Stimulated activated CD8-positive, alpha-beta memory T cell treated with anti-CD3 and anti-CD28 coated beads, Interleukin-4, amount 100 ng/mL, for 48 hours (primary cell): ENCODE measurements at regions not wholly inside any gene's neighbourhood (a gene's known extent, or its start where the extent isn't known, plus 50 kb on each side); places are given as distances from the start of the nearest gene placed in this dataset.

Source experiments
- DNase-seq: peaks from one replicate; pipeline ENCODE4 v3.0.0-alpha.2; 2020

DNA sequence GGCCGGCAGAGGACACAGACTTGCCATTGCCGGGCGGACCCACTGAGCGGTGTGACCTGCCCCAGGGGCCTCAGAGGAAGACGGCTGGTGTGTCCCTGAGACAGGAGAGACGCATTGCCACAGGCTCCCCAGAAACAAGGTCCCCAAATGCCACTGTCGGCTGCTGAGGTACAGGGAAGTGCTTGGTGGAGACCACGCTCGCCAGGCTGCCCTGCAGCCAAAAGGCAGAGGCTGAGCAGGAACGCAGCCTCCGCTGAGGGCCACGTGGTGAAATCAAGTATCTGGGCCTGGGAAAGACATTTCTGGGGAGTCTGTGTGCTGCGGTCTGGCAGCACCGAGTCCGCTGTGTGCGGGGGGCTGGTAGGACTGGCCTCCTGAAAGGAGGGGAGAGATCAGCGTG, 794.9 kb downstream of the BRD1 start:
- no peak for DNase-seq

DNA sequence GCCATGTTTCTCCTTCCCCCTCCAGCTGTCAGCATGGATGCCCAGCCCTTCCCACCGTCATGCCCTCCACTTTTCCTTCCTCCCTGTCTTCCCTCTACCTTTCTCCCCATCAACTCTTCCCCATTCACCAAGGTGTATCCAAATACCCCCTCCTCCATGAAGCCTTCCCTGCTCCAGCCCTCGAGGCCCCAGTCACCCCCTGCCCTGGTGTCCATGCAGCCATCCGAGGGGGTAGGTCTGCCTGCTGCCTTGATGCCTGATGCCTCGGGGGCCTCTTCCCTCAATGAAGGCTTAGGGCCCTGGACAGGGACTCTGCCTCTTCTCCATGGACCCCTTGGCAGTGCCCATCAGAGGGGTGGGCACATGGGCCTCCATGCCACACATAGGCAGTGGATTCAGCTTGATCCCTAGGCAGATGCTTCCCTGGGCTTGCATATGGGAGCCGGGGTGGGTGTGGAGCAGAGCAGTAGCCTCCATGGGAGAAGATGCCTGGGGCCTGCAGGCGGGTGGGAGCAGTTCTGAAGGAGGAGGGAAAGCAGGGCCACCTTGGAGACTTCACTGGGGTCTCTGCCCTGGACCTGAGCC, 795.8 kb downstream of the BRD1 start:
- DNase-seq = no peak

DNA sequence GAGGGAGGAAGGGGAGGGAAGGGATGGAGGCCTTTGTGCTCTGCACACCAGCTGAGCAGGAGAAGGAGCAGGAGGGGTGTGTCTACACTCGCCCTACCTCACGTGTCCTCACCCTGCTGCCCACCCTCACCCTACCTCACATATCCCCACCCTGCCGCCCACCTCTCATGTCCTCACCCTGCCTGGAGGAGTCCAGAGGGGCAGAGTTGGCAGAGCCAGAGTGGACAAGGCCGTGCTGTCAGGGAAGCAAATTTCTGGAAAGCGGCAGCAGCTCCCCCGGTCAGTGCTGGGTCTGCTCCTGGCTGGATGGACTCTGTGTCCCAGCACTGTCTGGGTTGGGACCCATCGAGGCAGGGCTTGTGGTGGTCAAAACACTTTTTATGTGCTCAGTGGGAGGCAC, 799.6 kb downstream of the BRD1 start:
- DNase-seq = no peak

DNA sequence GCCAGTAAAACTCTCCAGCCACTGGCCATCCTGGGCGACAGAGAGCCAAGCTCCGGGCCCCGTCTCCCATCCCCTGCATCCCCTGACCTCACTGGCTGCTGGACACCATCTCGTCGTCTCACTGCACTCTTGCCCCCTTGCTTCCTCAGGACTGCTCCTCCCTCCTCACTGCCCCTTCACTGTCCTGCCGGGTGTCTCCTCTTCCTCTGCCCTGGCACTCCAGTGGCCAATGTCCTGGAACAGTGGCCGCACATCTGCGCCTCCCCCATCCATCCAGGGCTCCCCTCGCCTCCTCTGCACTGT, 800.4 kb downstream of the BRD1 start:
- no peak for DNase-seq

DNA sequence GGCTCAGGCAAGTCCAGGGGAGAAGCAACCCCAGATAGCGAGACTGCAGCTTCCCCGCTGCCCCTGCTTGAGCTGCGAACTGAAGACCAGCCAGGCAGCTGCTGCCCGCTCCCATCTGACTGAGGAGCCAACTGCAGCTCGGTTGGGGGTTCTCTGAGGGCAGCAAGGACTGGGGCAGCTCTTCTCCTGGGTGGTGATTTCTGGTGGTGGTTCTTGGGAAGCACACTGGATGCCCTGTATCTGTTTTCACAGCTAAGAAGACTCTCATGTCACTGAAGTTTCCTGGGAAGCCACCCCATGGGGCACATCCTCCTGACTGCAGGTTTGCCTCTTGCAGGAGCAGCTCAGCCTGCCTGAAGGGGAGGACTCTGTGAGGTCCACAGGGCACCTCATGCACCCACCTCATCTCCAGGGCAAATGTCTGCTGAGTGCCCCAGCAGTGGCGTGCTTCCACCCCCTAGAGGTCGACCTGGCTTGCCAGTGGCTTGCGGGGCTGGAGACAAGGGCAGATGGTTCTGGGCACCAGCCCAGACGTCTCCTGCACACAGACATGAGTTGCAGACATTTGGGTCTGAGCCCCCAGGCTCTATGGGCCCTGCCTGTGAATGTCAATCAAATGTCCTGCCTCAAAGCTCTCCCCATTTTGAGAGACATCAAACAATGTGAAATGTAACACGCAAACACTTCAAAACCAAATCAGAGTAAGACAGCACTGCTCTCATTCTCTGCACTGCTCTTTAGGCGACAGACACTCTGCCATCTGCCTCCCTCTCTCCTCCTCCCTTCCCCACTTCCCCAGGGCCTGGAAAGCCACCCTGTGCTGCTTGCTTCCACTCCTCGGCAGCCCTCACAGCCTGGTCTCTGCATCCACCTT, 800.9 kb downstream of the BRD1 start:
- DNase-seq = no peak

DNA sequence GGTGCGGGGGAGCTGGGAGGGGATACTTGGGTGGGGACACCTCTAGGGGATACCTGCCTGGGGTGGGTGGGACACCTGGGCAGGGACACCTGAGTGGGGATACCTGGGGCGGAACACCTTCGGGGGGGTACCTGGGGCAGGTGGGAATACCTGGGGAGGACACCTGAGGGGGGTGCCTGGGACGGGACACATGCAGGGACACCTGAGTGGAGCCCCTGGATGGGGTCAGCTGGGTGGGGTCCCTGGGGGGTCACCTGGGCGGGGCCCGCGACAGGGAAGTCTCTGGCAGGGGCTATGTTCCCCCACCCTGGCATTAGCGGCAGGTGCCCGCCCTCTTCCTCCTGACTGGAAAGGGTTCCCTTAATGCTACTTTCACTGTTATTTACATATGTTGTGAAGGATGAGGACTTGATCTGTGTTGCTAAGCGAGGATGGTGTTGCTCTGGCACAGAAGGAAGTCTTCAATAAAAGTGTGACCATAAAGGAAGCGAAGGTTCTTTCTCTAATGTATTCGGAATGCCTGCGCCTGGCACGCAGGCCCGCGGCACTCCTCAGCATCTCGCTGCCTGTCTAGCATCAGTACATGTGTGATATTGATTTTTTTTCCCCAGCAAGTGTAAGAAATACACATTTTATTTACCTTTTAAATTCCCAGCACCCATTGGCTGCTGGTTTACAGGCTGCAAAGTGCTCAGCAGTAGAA, 801.7 kb downstream of the BRD1 start:
- DNase-seq = no peak

DNA sequence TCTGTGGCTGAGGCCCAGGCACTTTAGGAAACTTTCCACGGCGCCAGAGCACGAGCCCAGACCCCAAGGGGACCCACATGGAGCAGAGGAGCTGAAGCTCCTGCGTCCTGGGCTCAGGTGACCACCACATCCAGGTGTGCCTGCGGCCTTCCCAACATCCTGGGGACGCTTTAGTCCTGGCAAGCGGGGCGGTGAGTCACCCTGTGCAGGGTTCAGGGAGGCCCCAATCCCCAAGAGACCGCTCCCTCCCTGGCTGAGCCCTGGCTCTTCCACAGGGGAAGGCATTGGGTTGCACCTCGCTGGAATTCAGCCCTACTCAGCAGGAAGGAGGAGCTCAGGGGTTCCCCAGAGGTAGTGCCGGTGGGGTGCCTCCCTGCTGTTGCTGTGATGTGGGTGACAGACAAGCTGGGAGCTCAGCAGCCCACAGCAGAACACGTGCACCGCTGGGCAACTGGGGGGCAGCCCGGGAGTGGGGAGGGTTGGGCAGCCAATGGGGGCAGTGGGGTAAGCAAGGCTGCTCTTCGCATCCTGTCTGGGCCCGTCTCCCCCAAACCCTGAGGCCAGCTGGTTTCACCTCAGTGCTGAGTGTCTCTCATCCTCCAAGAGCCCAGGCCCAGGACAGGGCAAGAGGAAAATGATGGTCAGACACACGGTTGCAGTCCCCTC, 802.8 kb downstream of the BRD1 start:
- no peak for DNase-seq

DNA sequence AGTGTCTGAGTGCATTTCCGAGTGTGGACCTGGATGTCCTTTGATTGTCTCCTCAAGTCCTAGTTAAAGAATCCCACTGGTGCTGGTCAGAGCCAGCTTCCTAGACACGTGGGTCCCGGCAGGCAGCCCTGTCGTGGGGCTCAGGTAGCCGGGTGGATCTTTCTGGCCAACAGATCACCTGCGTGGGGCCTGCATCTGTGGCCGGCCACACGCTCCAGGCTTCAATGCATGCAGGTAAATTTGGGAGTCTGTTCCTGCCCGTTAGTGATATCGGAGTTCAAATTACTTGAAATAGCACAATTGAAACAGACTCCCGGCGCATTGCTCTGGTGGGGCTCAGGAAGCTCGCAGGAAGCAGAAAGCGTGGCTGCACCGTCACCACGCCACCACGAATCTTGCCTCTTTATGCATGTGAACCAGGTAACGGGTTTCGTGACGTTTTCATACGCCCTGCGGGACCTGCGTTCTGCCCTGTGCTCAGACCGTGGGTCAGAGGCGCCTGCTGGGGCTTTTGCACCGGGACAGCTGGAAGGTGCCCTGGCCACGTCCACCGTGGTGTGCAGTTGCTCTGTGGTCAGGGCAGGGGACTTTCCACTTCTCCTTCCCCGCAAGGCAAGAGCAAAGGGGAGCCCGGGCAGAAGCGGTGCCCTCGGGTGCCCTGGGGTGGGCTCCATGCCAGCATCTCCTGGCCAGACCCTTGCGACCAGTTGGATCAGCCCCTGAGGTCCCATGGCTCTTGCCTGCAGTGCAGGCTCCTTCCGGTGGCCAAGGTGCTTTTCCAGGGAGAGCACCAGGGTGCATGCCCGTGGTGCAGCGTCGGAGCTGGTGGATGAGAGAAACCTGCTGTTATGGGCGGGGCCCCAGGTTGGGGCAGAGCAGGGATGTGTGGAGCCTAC, 803.5 kb downstream of the BRD1 start:
- no peak for DNase-seq

DNA sequence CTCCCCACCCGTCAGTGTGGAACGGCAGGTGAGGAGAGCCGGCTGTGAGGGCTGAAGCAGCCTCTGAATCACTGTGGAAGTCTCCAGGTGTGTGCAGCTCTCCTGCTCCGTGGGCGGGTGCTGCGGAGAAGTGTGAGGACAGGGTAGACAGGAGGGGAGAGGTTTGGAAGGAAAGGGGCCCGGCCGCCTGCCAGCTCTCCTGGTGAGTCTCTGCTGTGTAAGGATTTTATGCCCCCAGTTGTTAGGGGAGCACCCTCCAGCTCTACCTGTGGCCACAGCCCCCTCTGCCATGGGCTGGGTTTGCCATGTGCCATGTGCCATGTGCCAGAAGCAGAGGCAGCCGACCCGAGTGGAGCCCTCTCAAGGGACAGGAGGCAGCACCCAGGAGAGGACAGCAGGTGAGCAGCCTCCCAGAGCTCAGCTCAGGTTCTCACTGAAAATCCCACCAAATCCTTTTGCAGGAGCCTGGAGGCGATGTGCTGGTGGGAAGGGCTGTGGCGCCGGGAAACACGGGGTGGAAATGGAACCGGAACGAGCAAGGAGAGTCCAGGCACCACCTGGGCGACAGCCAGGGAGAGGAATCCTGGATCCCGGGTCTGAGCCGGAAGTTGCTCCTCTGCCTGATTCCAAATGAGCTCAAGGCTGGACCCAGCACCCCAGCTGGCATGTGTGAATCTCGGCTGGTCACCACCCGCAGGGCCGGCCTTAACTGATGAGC, 804.4 kb downstream of the BRD1 start:
- no peak for DNase-seq

DNA sequence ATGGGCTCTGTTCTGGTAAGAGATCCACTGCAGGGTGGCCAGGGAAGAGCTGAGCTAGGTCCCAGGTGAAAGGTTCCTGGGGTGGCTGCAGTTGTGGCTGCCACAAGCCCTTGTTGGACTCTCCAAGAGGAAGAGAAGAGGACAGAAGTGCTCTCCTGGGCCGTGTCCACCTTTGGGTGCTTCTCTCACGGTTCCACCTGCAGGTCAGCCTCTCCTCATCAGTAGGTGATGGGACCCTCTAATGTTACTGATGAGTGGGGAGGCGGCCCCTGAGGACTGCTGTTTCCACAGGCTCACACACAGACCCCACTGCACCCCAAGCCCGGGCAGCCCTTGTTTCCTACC, 804.9 kb downstream of the BRD1 start:
- no peak for DNase-seq

DNA sequence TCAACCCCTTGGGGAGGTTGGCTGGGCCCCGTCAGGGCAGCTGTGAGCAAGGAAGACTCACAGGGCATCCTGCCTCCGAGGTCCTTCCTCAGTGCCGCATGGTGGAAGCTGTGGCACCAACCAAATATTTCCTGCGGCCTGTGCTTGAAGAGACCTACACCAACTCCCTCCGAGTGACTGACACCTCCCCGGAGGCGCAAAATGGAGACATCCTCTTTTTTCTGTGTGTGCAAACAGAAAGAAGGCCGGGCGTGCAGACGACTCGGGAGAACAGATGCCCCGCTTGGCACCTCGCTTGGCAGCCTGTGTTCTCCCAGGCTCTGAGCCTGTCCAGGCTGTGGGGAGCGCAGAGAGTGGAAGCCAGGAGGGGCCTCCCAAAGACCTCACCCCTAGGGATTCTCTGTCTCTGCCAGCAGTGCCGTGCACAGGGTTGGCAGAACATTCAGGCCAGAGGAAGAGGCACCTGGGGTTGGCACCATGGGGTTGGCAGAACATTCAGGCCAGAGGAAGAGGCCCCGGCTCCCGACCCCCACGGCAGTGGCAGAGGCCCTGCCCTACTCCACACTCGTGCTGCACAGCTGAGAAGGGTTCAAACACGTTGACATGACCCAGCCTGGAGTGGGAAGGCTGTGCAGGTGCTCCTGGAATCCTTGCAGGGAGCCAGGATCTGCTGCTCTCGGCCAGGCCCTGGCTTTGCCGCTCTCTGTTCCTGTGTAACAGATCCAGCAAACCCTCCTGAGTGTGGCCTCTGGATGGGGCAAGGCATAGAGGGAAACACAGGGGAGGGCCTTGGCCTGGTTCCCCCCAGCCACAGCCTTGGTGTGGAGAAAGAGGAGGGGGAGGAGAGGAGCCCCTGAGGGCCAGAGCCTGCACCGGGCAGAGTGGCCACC, 805.5 kb downstream of the BRD1 start:
- DNase-seq = no peak

DNA sequence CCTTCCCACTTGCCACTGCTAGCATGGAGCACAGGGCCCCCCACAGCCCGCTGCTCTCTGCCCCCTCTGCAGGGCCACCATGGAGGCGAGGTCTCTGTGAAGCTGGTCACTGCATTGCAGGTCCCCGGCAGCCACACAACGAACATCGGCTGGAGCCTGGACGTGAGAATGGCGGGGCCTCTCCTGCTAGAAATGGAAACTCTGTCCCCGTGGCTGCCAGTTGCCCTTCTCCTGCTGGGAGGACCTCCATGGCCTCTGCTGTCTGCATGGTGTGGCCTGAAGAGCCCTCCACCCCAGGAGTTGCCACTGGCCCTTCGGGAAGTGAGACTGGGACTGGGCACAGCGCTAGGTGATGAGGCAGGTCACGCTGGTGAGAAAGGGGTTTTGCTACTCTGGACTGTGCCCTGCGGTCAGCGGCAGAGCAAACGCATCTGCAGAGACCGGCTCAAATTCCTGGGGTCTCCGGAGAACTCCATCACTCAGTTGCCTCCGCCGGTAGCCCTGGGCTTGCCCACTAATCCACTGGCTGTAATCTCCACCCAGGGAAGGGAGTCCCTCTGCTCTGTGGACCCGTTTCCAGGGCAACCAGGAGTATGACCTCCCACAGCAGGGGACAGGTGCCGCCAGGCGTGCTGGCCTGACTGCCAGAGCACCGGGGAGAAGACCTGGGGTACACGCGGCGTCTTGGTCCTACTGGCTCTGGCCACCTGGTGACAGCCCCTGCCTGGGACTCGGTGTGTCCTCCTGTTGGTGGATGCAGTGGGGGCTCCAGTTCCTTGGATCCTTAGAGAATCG, 806.3 kb downstream of the BRD1 start:
- DNase-seq = no peak

DNA sequence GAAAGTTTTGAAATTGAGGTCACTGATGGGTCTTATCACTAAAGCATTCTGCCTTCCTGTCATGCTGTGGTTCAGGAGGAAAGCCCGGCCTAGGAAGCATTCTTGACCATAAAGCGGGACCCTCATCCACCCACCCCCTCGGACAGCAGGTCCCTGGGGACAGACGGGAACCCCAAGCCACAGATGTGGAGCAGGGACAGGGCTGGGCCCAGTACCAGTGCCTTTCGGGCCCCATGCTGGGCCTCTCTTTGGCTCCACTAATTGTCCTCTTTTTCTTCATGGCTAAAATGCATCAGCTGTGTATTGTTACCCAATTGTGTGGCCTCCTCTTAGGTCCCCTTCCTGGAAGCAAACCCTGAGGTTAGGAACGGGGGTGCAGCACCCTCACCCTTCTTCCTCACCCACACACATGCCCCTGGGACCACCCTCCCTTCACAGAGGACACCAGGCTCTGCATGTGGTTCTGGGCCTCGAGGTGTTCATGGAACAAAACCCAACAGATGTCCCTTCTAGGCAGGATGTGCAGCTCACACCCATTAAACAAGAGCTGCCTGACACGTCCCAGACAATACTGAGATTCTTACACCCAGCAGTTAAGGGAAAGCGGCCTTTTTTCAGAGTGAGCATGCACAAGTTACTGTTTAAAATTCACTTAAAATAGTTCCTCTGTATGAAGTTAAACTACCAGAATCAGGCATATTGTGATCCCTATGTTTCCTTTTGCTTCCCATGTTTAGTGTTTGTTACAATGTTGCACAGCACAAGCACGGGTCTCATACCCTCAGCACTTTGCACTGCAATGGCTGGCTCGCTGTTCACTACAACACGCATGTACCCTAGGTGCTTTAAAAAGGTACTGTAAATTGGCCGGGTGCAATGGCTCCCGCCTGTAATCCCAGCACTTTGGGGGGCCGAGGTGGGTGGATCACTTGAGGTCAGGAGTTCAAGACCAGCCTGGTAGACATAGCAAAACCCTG, 807.6 kb downstream of the BRD1 start:
- no peak for DNase-seq

DNA sequence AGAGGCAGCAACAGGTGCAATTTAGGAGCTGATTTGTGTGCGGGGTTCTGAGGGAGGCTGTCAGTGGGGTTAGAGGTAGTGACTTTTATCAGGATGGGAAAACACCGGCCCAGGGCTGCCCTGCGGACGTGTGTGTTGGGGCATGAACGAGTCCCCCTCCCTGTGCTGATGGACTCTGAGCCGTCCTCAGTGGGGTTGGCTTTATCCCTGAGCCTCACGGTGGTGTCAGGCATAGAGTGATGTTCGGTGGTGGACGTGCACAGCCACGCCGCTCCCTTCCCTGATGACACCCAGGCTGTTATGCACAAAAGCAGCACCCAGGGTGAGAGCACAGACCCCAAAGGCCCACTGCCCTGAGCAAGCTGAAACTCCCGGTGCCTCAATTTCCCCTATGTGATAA, 809.1 kb downstream of the BRD1 start:
- no peak for DNase-seq

DNA sequence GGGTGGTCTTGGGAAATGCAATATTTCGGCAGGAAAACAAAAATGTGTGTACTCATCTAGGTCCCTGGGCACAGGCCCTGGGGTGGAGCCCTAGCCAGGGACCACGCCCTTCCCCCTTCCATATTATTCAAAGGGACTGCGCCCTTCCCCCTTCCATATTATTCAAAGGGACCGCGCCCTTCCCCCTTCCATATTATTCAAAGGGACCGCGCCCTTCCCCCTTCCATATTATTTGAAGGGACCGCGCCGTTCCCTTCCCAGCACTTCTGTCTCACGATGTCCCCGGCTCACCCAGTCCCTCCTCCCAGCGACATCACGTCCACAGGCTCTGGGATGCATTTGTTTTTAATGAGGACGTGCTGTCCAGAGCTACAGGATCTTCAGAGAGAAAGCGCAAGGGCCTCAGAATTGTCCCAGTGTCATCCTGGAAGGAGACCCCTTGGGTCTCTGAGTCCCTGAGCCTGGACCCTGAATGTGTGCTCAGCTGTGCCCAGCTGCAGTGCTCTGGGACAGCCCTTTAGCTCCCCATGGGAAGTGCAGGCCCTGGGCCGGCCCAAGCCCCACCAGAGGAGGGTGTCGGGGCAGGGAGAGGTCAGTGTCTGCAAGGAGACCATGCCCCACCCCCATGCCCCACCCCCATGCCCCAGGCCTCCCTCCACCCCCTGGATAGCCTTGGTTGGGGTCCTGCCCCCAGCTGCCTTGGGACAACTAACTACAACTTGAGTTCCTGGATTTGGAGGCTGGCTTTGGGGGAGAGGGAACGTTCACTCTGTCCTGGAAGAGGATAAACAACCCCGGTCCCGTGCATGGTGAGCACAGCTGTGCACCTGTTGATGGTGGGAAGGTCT, 810.0 kb downstream of the BRD1 start:
- no peak for DNase-seq

DNA sequence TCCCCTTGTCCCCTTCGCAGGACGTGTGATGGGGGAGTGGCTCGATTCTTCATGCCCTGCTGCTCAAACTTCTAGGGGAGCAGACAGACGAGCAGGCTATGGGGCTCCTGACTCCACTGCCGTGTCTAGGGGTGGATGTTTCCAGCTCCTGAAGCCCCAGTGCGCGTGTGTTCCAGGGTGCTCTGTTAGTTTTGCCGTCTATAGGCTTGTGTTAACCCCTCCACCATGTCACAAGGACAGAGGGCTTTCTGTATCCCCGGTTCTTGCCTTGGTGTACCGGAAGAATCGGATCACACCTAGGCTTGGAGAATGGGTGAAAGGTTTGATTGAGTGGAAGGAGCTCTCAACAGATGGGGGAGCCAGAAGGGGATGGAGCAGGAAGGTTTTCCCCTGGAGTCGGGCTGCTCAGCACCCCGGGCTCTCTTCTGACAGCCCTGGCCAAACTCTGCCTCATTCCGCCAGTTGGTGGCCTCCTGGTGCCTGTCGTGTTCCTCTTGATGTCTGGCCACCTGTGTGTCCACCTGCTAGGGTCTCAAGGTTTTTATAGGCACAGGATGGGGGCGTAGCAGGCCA, 810.7 kb downstream of the BRD1 start:
- peak; percentile 6 for DNase-seq
